Fibroblast of lung (primary cell): ENCODE measurements at regions not wholly inside any gene's neighbourhood (a gene's known extent, or its start where the extent isn't known, plus 50 kb on each side); places are given as distances from the start of the nearest gene placed in this dataset.

ENCODE experiments used
- EZH2 ChIP-seq: IDR thresholded peaks from 2 replicates; pipeline ENCODE4 v1.5.1; 2012; ENCODE audit warnings: low read length, control low read depth, mild to moderate bottlenecking; ENCODE audit errors: missing control alignments
- TF ChIP-seq, protein P1 (sequence below), 2 donors: IDR thresholded peaks in 1 of 2; conservative IDR thresholded peaks in 1 of 2; 1 replicate in 1 of 2; 2 replicates in 1 of 2; pipeline ENCODE4 v1.5.1; 2011 to 2012; ENCODE audit warnings: low read length in 2 of 2, control low read depth in 1 of 2, inconsistent platforms in 1 of 2, low read depth in 1 of 2, mild to moderate bottlenecking in 1 of 2

DNA sequence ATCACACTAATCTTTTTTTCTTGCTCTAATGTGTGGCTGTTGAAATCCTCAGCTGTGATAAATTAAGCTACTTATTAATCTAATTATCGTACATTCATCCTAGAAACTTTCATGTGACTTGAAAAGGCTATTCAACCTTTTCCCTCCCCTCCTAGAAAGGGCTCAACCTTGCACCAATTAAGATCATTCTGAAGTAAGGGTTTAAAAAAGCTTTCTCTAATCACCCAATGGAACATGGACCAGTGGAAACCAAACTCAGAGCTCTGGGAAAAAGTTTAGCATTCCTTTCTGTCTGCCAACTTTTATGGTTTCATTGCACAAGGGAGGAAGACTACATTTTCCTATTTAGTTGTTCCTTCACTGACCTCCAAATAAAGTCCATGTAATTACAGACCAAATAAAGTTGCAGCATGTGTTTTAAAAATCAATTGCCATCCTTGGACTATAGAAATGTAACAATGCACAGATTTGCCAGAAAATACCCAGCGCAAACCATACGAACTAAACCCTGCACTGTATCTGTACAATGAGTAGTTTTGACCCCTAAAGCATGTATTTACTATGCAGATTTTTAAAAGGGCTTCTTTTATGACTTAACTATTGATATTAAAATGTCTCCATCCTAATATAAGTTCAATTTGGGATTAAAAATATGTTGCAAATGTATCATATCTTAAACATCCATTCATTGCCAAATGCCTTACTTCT, 142.6 kb upstream of the OTX2 start:
- TF ChIP-seq, protein P1, sequence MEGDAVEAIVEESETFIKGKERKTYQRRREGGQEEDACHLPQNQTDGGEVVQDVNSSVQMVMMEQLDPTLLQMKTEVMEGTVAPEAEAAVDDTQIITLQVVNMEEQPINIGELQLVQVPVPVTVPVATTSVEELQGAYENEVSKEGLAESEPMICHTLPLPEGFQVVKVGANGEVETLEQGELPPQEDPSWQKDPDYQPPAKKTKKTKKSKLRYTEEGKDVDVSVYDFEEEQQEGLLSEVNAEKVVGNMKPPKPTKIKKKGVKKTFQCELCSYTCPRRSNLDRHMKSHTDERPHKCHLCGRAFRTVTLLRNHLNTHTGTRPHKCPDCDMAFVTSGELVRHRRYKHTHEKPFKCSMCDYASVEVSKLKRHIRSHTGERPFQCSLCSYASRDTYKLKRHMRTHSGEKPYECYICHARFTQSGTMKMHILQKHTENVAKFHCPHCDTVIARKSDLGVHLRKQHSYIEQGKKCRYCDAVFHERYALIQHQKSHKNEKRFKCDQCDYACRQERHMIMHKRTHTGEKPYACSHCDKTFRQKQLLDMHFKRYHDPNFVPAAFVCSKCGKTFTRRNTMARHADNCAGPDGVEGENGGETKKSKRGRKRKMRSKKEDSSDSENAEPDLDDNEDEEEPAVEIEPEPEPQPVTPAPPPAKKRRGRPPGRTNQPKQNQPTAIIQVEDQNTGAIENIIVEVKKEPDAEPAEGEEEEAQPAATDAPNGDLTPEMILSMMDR (conservative IDR thresholded peaks at IDR 0.05 in 1 of 2, IDR thresholded peaks at IDR 0.05 in 1 of 2; ENCODE audit: low read depth in 1 of 2, low read length in 2 of 2) = no peak
- TF ChIP-seq EZH2 = no peak
